Heart left ventricle (tissue), 16 donors: ENCODE measurements at regions not wholly inside any gene's neighbourhood (a gene's known extent, or its start where the extent isn't known, plus 50 kb on each side); places are given as distances from the start of the nearest gene placed in this dataset.
"Not testable (repeated sequence)": the region's sequence is repeated elsewhere in the genome, so short reads cannot be mapped to it uniquely, and the experiment has no call there.

Experiments used
- ATAC-seq, 4 donors: fragments of 200-7000 bp; cut with Tn5 transposase; one replicate each; pipeline ENCODE4 v1.9.1; 2020 to 2022; ENCODE audit warnings: moderate library complexity in 4 of 4, mild to moderate bottlenecking in 3 of 4, moderate number of reproducible peaks in 1 of 4
- DNase-seq, 5 donors: peaks; one replicate each; pipeline ENCODE4 v3.0.0-alpha.2; 2020
- H3K27ac ChIP-seq, 12 donors: fragments of 200-600 bp; sonication (generic) in 4 of 12; one replicate each; pipeline versions ENCODE4 v1.5.0 to v1.8.0; 2016 to 2022; ENCODE audit warnings: mild to moderate bottlenecking in 2 of 12
- H3K27me3 ChIP-seq, 9 donors: fragments of 200-600 bp; sonication (generic) in 2 of 9; one replicate each; pipeline versions ENCODE4 v1.5.1 to v1.8.0; 2016 to 2022; ENCODE audit warnings: mild to moderate bottlenecking in 3 of 9
- H3K36me3 ChIP-seq, 9 donors: fragments of 200-600 bp; sonication (generic) in 2 of 9; one replicate each; pipeline versions ENCODE4 v1.5.0 to v1.8.0; 2018 to 2022; ENCODE audit warnings: mild to moderate bottlenecking in 2 of 9
- H3K4me1 ChIP-seq, 12 donors: fragments of 200-600 bp; sonication (generic) in 4 of 12; one replicate each; pipeline versions ENCODE4 v1.5.0 to v1.8.0; 2016 to 2022; ENCODE audit warnings: mild to moderate bottlenecking in 3 of 12
- H3K4me3 ChIP-seq, 12 donors: fragments of 200-600 bp; sonication (generic) in 4 of 12; one replicate each; pipeline versions ENCODE4 v1.5.0 to v1.8.0; 2017 to 2022; ENCODE audit warnings: mild to moderate bottlenecking in 9 of 12, moderate library complexity in 4 of 12
- H3K9me3 ChIP-seq, 12 donors: fragments of 200-600 bp; sonication (generic) in 4 of 12; one replicate each; pipeline versions ENCODE4 v1.5.0 to v1.8.0; 2016 to 2022; ENCODE audit warnings: mild to moderate bottlenecking in 1 of 12
- CTCF ChIP-seq, 12 donors: fragments of 200-600 bp; sonication (generic) in 4 of 12; IDR thresholded peaks; one replicate each; pipeline versions ENCODE4 v1.5.0 to v1.8.0; 2018 to 2022; ENCODE audit warnings: antibody characterized with exemption in 12 of 12, mild to moderate bottlenecking in 5 of 12
- POLR2A ChIP-seq, 2 donors: fragments of 450-650 bp; IDR thresholded peaks; one replicate each; pipeline ENCODE4 v1.6.1; 2017; ENCODE audit warnings: antibody characterized with exemption in 2 of 2, mild to moderate bottlenecking in 2 of 2, moderate library complexity in 2 of 2
- WGBS, 4 donors: extraction: QIAGEN DNeasy Blood & Tissue Kit in 2 of 4; methylation state at CpG; one replicate each; pipeline versions ENCODE4 v1.1.5 to v1.1.7; 2013 to 2018; 5-methylcytosine and 5-hydroxymethylcytosine counted together
- intact Hi-C, 10 donors: fragments of 100-400 bp; cut with DNase I; formaldehyde crosslinking; loops; one replicate each; pipeline versions ENCODE4 v1.11.1 to v1.14.2; 2022
- donor health status: ischemic (EF 13 %, LVEDD 7.1; RV severe dilation, severe dysfunction).
- donor health status: healthy with polysubstance abuse.
- donor health status: DM: no; HTN: yes; CAD: no.
- donor health status: DM: no; HTN: no; CAD: no.
- donor health status: ischemic (EF 25% LVEDD 6.9; RV normal size, moderate dysfunction).
- donor health status: ischemic (EF 25% LVEDD 5.7; RV mildly dilated, moderate dysfunction).
- donor health status: healthy.
- donor health status: DM: yes; HTN: yes; CAD: no.
- donor health status: ischemic (EF 35%, LVEDD 5.7; RV mildly dilated, moderate dysfunction).
- donor health status: nonischemic (EF 11% LVEDD 7.7; RV severe dilation, severe dysfunction).
- donor health status: DM: yes; HTN: yes; CAD: no.
- donor health status: PGD.
- donor health status: ischemic (EF 29% LVEDD 5.4; RV normal size, mild dysfunction).
- donor health status: nonischemic (EF 23%, LVEDD 6.1; RV moderate dilation, normal function).

- 42 to 48% (median 47%) methylated on average over 8 of the region's 8 CpGs for WGBS, 4 donors
- no peak overlapping the region for H3K27ac ChIP-seq
- peaks cover 0 to 41% (median 4%) of the 10 kb centered on the region in 9 donors for H3K27me3 ChIP-seq
- no peak overlapping the region for H3K4me3 ChIP-seq
- H3K4me1 ChIP-seq, result no peaks in the 10 kb centered on the region
- no peak for TF ChIP-seq POLR2A (IDR thresholded peaks at IDR 0.05)
- TF ChIP-seq CTCF (IDR thresholded peaks at IDR 0.05), result no peak
- ATAC-seq, result no peak
- H3K36me3 ChIP-seq, result no peaks in the 10 kb centered on the region
- DNase-seq, result no peak
- intact Hi-C loops, result loop anchor here in 1 of 10 donors (2.0 kb wide), 1 partner anchor 44 kb away; no protein-coding TSS in a partner anchor
- H3K9me3 ChIP-seq, result peaks cover 0 to 28% (median 0%) of the 10 kb centered on the region in 12 donors
Measured at GRCh38 chr19:56974556-56975207, 134.2 kb upstream of the PEG3 start.

GRCh38 chr19:56976300-56976699 lies 135.8 kb upstream of the PEG3 start:
- Histone ChIP-seq H3K27me3 (peaks cover 0 to 34% (median 4%) of the 10 kb centered on the region in 9 donors), H3K4me1 (no peaks in the 10 kb centered on the region), H3K4me3 (no peak overlapping the region), H3K27ac (no peak overlapping the region), H3K9me3 (peaks cover 0 to 21% (median 0%) of the 10 kb centered on the region in 12 donors), H3K36me3 (no peaks in the 10 kb centered on the region)
- DNase-seq (no peak), ATAC-seq (no peak)
- intact Hi-C loops, result no loop called here
- TF ChIP-seq CTCF (IDR thresholded peaks at IDR 0.05) (no peak), POLR2A (IDR thresholded peaks at IDR 0.05) (no peak)
- WGBS, 4 donors, result 74 to 80% (median 77%) methylated on average over 4 of the region's 4 CpGs

- no peak for DNase-seq
- H3K4me3 ChIP-seq, result no peak overlapping the region
- peaks cover 0 to 25% (median 4%) of the 10 kb centered on the region in 9 donors for H3K27me3 ChIP-seq
- no peak overlapping the region for H3K27ac ChIP-seq
- intact Hi-C loops, result no loop called here
- ATAC-seq, result no peak
- H3K9me3 ChIP-seq, result peaks cover 0 to 21% (median 0%) of the 10 kb centered on the region in 12 donors
- TF ChIP-seq POLR2A (IDR thresholded peaks at IDR 0.05) (no peak), CTCF (IDR thresholded peaks at IDR 0.05) (no peak)
- no peaks in the 10 kb centered on the region for H3K36me3 ChIP-seq
- WGBS, 4 donors, result 76 to 87% (median 82%) methylated on average over 14 of the region's 14 CpGs
- no peaks in the 10 kb centered on the region for H3K4me1 ChIP-seq
Measured at GRCh38 chr19:56976995-56977906, 136.7 kb upstream of the PEG3 start.

GRCh38 chr19:56978023-56978565 lies 137.6 kb upstream of the PEG3 start:
- intact Hi-C loops, result no loop called here
- WGBS, 4 donors, result 34 to 48% (median 37%) methylated on average over 17 to 20 of the region's 20 CpGs
- no peaks in the 10 kb centered on the region for H3K4me1 ChIP-seq
- peaks cover 0 to 21% (median 0%) of the 10 kb centered on the region in 12 donors for H3K9me3 ChIP-seq
- no peak overlapping the region for H3K4me3 ChIP-seq
- H3K27ac ChIP-seq, result no peak overlapping the region
- ATAC-seq (no peak), DNase-seq (no peak)
- H3K27me3 ChIP-seq, result peaks cover 0 to 25% (median 4%) of the 10 kb centered on the region in 9 donors
- H3K36me3 ChIP-seq, result no peaks in the 10 kb centered on the region
- no peak for TF ChIP-seq POLR2A (IDR thresholded peaks at IDR 0.05)
- no peak for TF ChIP-seq CTCF (IDR thresholded peaks at IDR 0.05)

GRCh38 chr19:56980326-56980725 lies 139.5 kb upstream of the USP29 start:
- ATAC-seq, intact Hi-C loops, H3K4me1 ChIP-seq, H3K36me3 ChIP-seq, DNase-seq, H3K4me3 ChIP-seq, H3K27ac ChIP-seq: not testable (repeated sequence)
- H3K9me3 ChIP-seq, result peaks cover 0 to 40% (median under 1%) of the 10 kb centered on the region in 12 donors
- WGBS, 4 donors, result 79 to 91% (median 90%) methylated on average over 7 of the region's 7 CpGs
- peaks cover 0 to 15% (median 0%) of the 10 kb centered on the region in 9 donors for H3K27me3 ChIP-seq
